Bronchial epithelial cell (primary cell): ENCODE measurements at regions not wholly inside any gene's neighbourhood (a gene's known extent, or its start where the extent isn't known, plus 50 kb on each side); places are given as distances from the start of the nearest gene placed in this dataset.
"Not testable (repeated sequence)": the region's sequence is repeated elsewhere in the genome, so short reads cannot be mapped to it uniquely, and the experiment has no call there.

Experiments used
- DNase-seq: peaks from one replicate; pipeline ENCODE4 v3.0.0-alpha.2; 2010; ENCODE audit warnings: low read depth
- FAIRE-seq: peaks from 2 replicates; lab custom pipeline; 2011; peaks lifted over from hg19 to GRCh38; lab: Jason Lieb, UNC
- H3K27me3 ChIP-seq: 2 replicates; pipeline ENCODE4 v1.5.1; 2011; ENCODE audit warnings: low read length; ENCODE audit not compliant: control insufficient read depth, insufficient read depth
- H3K36me3 ChIP-seq: 2 replicates; pipeline ENCODE4 v1.5.1; 2011; ENCODE audit warnings: low read length; ENCODE audit not compliant: control insufficient read depth, insufficient read depth
- H3K4me3 ChIP-seq: 2 replicates; pipeline ENCODE4 v1.5.1; 2011; ENCODE audit warnings: mild to moderate bottlenecking, low read depth, low read length, control low read depth
- TF ChIP-seq, protein P1 (sequence below): IDR thresholded peaks from 2 replicates; pipeline ENCODE4 v1.5.1; 2011; ENCODE audit warnings: mild to moderate bottlenecking, moderate library complexity, low read length, control low read depth, inconsistent platforms; ENCODE audit not compliant: insufficient read depth, severe bottlenecking

DNA sequence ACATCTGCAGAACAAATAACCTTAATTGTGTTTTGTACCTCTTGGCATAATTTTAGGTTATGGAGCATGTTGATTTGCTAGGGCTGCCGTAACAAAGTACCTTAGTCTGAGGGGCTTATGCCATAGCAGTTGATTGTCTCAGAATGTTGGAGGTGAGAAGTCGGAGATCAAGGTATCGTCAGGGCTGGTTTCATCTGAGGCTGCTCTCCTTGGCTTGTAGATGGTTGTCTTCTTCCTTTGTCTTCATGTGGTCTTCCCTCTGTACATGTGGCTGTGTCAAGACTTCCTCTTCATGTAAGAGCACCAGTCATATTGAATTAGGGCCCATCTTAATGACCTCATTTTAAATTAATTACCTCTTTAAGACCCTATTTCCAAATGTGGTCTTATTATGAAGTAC lies 64.4 kb upstream of the PTHLH start:
- Histone ChIP-seq H3K27me3 (no peaks in the 10 kb centered on the region), H3K36me3 (no peaks in the 10 kb centered on the region), H3K4me3 (no peak overlapping the region)
- TF ChIP-seq, protein P1, sequence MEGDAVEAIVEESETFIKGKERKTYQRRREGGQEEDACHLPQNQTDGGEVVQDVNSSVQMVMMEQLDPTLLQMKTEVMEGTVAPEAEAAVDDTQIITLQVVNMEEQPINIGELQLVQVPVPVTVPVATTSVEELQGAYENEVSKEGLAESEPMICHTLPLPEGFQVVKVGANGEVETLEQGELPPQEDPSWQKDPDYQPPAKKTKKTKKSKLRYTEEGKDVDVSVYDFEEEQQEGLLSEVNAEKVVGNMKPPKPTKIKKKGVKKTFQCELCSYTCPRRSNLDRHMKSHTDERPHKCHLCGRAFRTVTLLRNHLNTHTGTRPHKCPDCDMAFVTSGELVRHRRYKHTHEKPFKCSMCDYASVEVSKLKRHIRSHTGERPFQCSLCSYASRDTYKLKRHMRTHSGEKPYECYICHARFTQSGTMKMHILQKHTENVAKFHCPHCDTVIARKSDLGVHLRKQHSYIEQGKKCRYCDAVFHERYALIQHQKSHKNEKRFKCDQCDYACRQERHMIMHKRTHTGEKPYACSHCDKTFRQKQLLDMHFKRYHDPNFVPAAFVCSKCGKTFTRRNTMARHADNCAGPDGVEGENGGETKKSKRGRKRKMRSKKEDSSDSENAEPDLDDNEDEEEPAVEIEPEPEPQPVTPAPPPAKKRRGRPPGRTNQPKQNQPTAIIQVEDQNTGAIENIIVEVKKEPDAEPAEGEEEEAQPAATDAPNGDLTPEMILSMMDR, result no peak
- FAIRE-seq, result no peak
- no peak for DNase-seq

DNA sequence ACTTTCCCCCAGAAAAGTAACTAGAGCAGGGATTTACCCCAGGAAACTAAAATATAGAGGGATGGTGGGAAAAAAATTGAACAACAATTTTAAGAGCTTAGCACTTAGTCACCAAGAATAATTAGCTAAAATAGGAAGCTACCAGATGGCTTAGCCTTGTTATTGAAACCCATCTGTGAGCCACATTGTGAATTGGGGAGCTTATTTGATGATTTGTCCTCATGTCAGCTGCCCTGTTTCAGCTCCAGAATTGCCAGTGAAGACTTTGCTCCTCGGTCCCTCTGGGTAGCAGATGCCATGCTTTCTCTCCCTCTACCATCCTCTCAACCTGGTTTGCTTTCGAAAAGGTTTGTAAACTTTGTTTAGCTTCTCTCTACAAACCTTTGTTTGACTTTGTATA lies 67.7 kb upstream of the PTHLH start:
- FAIRE-seq (no peak), DNase-seq (no peak)
- H3K36me3 ChIP-seq, result no peaks in the 10 kb centered on the region
- TF ChIP-seq, protein P1, result no peak
- H3K4me3 ChIP-seq, result no peak overlapping the region
- H3K27me3 ChIP-seq, result no peaks in the 10 kb centered on the region

DNA sequence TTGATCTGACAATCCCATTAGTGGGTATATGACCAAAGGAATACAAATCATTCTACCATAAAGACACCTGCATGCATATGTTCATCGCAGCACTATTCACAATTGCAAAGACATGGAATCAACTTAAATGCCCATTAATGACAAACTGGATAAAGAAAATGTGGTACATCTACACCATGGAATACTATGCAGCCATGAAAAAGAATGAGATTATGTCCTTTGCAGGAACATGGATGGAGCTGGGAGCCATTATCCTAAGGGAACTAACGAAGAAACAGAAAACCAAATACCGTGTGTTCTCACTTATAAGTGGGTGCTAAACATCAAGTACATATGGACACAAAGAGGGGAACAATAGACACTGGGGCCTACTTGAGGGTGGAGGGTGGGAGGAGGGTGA lies 74.1 kb upstream of the PTHLH start:
- not testable (repeated sequence) for FAIRE-seq, H3K36me3 ChIP-seq, H3K27me3 ChIP-seq, DNase-seq, H3K4me3 ChIP-seq

DNA sequence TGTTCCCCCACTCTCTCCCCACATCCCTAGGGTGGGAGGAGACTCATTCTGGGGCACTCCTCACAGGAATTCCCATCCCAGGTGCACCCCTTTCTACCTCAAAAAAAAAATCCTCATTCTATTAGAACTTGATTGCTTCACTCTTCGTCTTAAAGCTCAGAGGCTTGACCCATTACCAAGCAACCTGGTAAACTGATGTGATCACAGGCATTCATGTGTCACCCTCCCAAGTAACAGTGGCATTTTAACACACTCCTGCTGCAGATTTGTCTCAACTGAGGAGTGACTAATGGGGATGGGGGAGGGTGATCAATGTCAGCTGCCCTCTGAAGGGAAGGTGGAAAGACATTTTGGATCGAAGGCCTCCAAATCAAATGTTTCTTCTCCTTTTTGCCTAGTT lies 78.1 kb upstream of the PTHLH start:
- peak; percentile 77 for DNase-seq
- TF ChIP-seq, protein P1, result no peak
- Histone ChIP-seq H3K4me3 (no peak overlapping the region), H3K27me3 (no peaks in the 10 kb centered on the region), H3K36me3 (no peaks in the 10 kb centered on the region)
- no peak for FAIRE-seq

DNA sequence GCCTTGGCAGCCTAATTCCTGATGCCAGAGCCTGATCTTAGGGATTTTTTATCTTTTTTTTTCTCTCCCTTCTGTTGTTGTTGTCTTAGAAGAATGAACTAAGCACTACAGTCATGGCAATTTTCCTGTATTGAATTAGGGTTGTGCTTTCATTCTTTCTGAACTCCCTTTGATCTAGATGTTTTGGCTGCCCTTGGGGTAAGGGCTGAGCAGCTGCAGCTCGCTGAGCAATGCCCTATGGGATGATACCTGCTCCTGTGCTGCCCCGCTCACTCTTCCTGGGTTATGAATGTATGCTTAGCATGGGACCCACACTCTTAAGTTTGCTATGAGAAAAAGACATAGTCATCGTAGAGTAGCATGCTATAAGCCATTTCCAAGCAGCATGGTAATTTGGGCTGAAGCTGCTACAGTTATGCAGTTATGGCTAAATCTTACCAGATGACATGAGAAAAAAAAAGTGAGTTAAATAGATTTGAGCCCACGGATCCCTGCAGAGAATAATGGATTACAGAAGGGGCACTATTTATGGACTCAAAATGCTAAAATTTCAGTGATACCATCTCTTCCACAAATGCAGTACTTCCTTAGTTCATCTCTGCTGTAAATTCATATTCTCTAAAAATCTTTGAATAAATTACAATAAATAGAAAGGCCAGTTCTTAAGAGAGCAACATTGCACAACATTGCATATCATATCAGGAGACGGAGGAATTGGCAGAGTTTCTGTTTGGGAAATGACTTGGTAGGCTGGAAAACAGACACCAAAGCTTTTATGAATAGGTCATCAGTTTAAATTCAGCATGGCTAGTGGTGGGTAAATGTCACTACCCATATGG lies 79.2 kb upstream of the PTHLH start:
- DNase-seq (peak; percentile 39), FAIRE-seq (no peak)
- no peaks in the 10 kb centered on the region for H3K36me3 ChIP-seq
- no peak overlapping the region for H3K4me3 ChIP-seq
- no peaks in the 10 kb centered on the region for H3K27me3 ChIP-seq
- TF ChIP-seq, protein P1, result no peak

DNA sequence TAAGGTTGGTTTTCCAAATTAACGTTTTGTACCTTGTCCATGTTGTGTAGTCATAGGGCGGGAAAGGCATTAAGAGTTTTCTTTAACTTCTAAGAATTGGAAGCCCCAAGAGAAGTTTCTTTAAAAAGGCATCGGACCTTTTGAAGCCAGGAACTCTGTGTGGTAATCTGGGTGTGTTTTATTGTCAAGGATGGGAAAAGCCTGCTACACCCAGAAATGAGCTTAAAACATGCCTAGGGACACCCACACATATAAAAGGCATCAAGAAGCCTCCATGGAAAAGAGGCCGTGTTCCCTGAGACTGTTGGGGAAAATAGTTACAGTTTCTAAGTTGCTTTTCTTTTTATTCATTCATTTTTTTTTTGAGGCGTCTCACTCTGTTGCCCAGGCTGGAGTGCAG lies 81.0 kb upstream of the PTHLH start:
- no peaks in the 10 kb centered on the region for H3K36me3 ChIP-seq
- FAIRE-seq (no peak), DNase-seq (no peak)
- H3K4me3 ChIP-seq, result no peak overlapping the region
- no peaks in the 10 kb centered on the region for H3K27me3 ChIP-seq
- TF ChIP-seq, protein P1, result no peak
